ENCODE measurements at regions not wholly inside any gene's neighbourhood (a gene's known extent, or its start where the extent isn't known, plus 50 kb on each side); places are given as distances from the start of the nearest gene placed in this dataset.
"Not testable (repeated sequence)": the region's sequence is repeated elsewhere in the genome, so short reads cannot be mapped to it uniquely, and the experiment has no call there.

- DNase-seq: no peak
Observed at GRCh38 chr10:117796130-117796745, 250.5 kb downstream of the RAB11FIP2 start.

DNA sequence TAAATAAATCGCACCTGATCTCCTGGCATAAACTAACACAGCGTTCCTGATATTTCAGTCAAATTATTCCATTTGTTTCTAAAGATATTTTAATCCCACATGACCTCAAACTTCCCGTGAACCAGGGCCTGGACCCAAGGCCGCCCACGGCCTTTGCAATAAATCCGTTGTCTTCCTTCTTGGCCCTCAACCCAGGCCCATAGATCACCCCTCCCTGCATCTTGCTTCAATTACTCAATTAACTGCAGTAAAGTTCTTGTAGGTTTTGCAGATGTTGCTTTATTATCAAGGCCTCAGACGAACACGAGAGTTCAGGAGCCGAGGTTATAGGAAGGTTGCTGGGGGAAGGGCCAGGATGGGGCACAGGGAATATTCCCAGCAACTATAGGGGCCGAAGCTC, 249.4 kb downstream of the RAB11FIP2 start:
- no peak for DNase-seq

GRCh38 chr10:117801691-117802090, 245.1 kb downstream of the RAB11FIP2 start:
- DNase-seq: no peak

DNA sequence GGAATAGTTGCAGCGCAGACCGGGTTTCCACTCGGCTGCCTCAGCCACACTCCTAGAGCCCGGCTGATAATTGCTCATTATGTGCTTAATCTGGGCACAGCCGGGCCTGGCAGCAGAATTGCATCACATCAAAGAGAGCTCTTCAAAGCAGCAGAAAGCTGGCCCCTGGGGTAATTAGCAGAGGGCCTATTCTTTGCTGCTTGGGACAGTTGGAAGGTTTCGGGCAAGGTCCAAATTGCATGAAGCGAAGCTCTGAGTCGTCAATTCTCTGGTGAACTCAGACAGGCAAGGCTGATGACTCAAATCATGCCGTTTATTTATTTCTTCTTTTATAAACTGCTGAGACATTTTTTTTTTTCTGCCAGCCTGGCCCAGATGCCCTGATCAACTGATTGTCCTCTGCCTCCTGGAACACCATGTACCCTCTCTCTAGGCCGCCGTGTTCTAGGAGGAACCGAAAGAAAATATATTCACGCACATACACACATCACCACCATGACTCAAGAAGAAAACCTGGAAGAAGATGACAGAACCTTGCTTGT, 242.2 kb downstream of the RAB11FIP2 start:
- no peak for DNase-seq

- DNase-seq: no peak
Observed at GRCh38 chr10:117805139-117805538, 241.6 kb downstream of the RAB11FIP2 start.

DNA sequence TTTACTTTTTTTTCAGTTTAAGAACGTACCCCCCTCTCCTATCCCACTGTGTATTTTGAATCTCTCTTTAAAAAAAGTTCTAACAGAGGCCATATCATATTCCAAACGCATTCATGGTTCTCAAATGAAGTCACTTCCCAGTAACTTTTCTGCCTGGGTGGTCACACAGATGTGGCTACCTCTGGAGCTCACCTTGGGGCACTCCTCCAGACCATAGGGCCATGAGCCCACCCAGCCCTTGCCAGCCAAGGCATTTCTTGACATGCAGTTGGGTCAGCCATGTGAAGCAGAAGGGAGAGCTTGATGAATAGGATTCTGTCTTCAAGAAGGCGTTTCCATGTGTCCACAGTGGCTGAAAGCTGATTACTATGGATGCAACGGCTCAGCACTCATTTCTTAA, 239.3 kb downstream of the RAB11FIP2 start:
- DNase-seq: no peak

GRCh38 chr10:117815816-117816215, 230.9 kb downstream of the RAB11FIP2 start:
- not testable (repeated sequence) for DNase-seq

DNA sequence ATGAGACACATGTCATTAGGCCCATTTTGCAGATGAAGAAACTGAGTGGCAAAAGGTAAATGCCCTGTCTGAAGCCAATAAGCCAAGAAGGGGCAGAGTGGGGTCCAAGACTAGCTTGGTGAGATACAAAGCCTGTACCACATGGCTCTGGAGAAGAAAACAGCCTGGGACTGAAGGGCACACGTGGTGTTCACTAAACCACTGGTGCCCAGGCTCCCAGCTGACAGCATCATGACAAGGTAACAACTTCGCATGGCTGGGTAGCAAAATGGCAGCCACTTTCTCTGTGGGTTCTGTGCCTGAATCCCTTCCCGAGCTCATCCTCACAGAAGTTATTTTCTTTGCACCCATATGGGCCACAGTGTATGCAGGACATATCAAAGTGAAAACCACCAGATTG, 229.6 kb downstream of the RAB11FIP2 start:
- DNase-seq: no peak

- no peak for DNase-seq
Observed at GRCh38 chr10:117818721-117819120, 228.0 kb downstream of the RAB11FIP2 start.

GRCh38 chr10:117819304-117819703, 227.4 kb downstream of the RAB11FIP2 start:
- DNase-seq: no peak

DNA sequence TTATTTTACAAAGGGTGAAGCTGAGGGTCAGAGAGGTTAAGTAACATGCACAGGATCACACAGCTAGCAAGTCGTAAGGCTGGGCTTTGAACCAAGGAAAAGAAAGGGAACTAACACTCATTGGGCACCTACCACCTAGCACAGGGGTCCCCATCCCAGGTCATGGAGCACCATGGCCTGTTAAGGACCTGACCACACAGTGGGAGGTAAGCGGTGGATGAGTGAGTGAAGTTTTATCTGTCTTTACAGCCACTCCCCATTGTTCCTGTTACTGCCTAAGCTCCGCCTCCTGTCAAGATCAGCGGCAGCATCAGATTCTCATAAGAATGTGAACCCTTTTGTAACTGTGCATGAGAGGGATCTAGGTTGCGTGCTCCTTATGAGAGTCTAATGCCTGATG, 222.8 kb downstream of the RAB11FIP2 start:
- DNase-seq: no peak

DNA sequence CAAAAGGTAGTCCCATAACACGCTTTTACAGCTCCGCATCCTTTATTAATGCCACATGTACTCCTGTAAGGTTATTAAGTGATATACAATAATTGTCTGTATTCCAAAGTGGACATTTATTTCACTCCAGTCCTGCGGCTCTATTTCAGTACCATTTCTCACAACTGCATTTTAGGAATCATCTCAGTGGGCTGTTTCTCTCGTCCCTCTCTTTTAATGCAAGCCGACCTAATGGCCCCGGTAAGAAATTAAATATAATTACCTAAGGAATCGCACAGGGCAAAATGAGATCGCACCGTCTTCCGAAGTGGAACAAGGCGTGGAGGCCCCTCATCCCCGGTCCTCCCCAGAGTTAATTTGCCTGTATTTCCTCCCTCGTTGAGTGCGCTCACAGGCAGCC, 216.5 kb downstream of the RAB11FIP2 start:
- DNase-seq: no peak

DNA sequence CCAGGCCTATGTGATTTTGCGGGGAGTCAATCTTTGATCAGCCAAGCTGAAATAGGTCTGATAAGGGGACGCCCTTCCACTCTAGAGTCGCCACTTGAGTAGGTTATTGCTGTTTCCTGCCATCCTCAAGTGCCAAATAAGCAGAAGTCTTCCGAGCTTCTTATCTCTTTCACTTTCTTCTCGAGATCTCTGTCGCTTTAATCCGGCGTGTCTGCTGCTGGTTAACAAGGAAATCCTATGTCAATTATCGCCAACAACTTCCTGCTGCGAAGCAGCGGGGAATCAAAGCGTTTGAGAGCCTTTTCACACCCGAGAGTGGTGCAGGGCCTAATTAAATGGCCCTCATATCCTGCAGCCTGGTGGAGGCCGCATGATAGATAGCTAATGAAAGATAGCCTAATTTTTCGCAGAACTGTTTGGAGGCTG, 215.9 kb downstream of the RAB11FIP2 start:
- DNase-seq: no peak

DNA sequence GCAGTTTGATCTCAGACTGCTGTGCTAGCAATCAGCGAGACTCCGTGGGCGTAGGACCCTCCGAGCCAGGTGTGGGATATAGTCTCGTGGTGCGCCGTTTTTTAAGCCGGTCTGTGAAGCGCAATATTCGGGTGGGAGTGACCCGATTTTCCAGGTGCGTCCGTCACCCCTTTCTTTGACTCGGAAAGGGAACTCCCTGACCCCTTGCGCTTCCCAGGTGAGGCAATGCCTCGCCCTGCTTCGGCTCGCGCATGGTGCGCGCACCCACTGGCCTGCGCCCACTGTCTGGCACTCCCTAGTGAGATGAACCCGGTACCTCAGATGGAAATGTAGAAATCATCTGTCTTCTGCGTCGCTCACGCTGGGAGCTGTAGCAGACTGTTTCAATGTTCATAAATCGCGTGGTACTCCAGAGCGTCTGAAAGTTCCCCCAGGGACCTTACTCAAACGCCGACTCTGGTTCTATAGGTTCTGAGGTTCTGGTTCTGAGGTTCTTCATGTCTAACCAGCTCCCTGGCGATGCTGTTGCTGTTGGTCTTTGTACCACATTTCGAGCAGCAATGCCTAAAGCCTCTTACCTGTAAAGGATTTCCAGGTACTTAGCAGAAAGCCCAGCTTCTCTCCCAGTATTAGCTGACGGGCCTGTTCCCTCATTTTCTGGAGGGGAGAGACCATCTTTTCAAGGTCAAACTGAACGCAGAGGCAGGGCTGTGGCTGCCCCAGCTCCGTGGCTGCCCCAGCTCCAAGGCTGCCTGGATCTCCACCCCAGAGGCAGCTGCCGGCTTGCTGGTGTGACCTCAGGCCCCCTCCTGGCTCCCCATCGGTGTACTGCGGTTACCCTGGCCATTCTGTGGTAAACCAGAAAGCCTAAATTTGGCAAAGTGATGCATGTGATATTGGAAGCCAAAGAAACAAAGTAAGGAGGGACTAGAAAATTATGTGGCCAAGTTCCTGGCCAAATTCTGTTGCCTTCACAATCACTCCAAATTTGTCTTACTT, 207.9 kb downstream of the RAB11FIP2 start:
- not testable (repeated sequence) for DNase-seq

- DNase-seq: not testable (repeated sequence)
Observed at GRCh38 chr10:117856426-117856825, 190.3 kb downstream of the RAB11FIP2 start.

DNA sequence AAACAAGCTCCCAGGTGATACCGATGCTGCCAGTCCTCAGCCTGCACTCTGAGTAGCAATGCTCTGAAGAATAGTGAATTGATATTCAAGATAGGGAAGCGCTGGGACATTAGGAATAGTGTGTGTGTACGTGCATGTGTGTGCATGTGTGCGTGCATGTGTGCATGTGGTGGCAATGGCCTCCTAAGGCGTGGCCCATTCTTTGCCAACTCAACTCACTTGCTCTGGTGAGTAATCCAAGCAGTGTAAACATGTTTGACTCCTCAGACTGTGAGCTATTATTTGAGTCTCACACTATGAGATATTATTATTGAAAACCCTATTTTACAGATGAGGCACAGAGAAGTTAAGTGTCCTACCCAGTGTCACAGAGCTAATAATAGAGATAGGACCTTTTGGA, 186.6 kb downstream of the RAB11FIP2 start:
- DNase-seq: no peak

DNA sequence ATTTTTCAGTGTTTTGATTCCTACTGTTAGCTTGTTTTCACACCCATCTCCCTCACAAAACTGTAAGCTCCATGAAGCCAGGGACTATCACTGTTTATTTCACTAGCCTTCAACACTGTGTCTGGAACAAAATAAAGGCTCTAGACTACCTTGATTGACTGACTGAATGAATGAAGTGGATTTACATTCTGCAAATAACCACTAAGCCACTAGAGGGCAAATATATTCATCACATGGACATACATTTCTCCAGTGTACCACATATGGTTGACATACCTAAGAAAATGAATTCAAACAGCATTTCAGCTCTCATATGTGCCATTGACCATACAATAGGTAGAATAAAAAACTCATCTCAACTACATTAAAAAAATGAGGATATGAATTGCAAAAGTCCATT, 185.9 kb downstream of the RAB11FIP2 start:
- peak; percentile 2 for DNase-seq

DNA sequence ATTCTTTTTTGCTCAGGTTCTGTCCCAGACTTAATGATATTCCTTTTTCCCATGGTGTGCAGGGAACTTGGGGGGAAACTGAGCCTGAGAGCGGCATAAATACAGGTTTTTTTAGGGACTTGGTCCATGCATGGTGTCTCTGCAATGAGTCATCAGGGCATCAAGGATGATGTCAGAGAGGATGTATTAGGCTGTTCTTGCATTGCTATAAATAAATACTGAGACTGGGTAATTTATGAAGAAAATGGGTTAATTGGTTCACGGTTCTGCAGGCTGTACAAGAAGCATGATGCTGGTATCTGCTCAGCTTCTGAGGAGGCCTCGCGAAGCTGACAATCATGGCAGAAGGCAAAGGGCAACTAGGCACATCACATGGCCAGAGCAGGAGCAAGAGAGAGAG, 185.4 kb downstream of the RAB11FIP2 start:
- no peak for DNase-seq

- no peak for DNase-seq
Observed at GRCh38 chr10:117863771-117864170, 183.0 kb downstream of the RAB11FIP2 start.

DNA sequence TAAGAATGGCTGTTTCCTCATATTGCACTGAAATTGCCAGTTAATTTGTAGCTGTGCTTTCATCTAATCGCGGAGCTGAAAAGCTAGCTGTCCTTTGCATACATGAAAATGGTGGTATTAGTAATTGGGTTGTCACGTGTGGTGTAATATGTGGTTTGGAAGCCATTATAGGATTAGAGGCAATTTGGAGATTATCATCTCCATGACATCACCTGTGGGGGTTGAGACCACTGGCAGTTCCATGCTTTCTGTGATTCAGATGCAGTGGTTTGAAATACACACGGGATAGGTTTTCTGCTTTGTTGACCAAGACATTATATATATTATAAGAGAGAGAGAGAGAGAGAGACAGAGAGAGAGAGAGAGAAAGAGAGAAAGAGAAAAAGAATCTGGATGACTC, 180.8 kb downstream of the RAB11FIP2 start:
- DNase-seq: no peak

DNA sequence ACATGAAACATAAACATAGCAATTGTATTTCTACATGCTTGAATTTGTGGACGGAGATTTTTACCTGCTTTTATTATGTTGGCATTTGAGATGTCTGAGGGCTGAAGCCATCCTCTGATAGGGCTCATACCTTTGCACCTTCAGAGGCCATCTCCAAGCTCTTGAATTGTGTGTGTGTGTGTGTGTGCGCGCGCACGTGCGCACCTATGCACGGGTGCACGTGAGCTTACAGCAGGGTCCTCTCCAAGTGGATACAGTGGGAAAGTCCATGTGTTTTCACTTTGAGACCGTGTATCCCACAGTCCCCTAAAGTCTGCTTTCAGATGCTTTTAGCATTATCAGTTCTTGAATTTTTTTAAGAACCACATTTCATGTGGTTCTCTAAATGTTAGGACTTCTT, 178.6 kb downstream of the RAB11FIP2 start:
- DNase-seq: no peak

- DNase-seq: no peak
Observed at GRCh38 chr10:117875793-117876192, 170.9 kb downstream of the RAB11FIP2 start.

GRCh38 chr10:117876210-117876609, 170.5 kb downstream of the RAB11FIP2 start:
- DNase-seq: no peak

- DNase-seq: no peak
Observed at GRCh38 chr10:117878626-117879025, 168.1 kb downstream of the RAB11FIP2 start.
